Mucosa of stomach (tissue), 1 donor: ENCODE measurements at regions not wholly inside any gene's neighbourhood (a gene's known extent, or its start where the extent isn't known, plus 50 kb on each side); places are given as distances from the start of the nearest gene placed in this dataset.
A peak's percentile ranks its signal among the peaks of the same experiment; 100 is the strongest.

ENCODE experiments used
- H3K27me3 ChIP-seq: one replicate; pipeline ENCODE4 v1.7.0; 2013; ENCODE audit warnings: mild to moderate bottlenecking, low read length; ENCODE audit not compliant: control insufficient read depth, insufficient read depth
- H3K36me3 ChIP-seq: one replicate; pipeline ENCODE4 v1.7.0; 2013; ENCODE audit warnings: low read length; ENCODE audit not compliant: control insufficient read depth, insufficient read depth
- H3K4me1 ChIP-seq: one replicate; pipeline ENCODE4 v1.7.0; 2013; ENCODE audit warnings: mild to moderate bottlenecking, low read length; ENCODE audit not compliant: control insufficient read depth, insufficient read depth
- H3K4me3 ChIP-seq: one replicate; pipeline ENCODE4 v1.7.0; 2013; ENCODE audit warnings: low read length
- H3K9ac ChIP-seq: one replicate; pipeline ENCODE4 v1.7.0; 2013; ENCODE audit warnings: mild to moderate bottlenecking, low read length, moderate library complexity
- H3K9me3 ChIP-seq: one replicate; pipeline ENCODE4 v1.7.0; 2013; ENCODE audit warnings: mild to moderate bottlenecking, low read length, moderate library complexity; ENCODE audit not compliant: control insufficient read depth
- donor health status: Pancreatic carcinoma.

GRCh38 chr6:2396042-2396657 is 150.7 kb upstream of the GMDS start:
- Histone ChIP-seq H3K4me3 (no peak overlapping the region), H3K36me3 (no peaks in the 10 kb centered on the region), H3K9me3 (no peaks in the 10 kb centered on the region), H3K9ac (no peak overlapping the region), H3K27me3 (no peaks in the 10 kb centered on the region), H3K4me1 (no peaks in the 10 kb centered on the region)

GRCh38 chr6:2388554-2389324 is 143.3 kb upstream of the GMDS start:
- no peak overlapping the region for H3K4me3 ChIP-seq
- H3K9ac ChIP-seq: no peak overlapping the region
- no peaks in the 10 kb centered on the region for H3K36me3 ChIP-seq
- no peaks in the 10 kb centered on the region for H3K27me3 ChIP-seq
- H3K9me3 ChIP-seq: no peaks in the 10 kb centered on the region
- H3K4me1 ChIP-seq: no peaks in the 10 kb centered on the region

- Histone ChIP-seq H3K4me3 (no peak overlapping the region), H3K9ac (no peak overlapping the region), H3K4me1 (peaks cover 4% of the 10 kb centered on the region), H3K36me3 (no peaks in the 10 kb centered on the region), H3K27me3 (no peaks in the 10 kb centered on the region), H3K9me3 (no peaks in the 10 kb centered on the region)
These were observed 142.0 kb upstream of the GMDS start for GRCh38 chr6:2387445-2387844.

GRCh38 chr6:2385471-2385983 is 140.1 kb upstream of the GMDS start:
- Histone ChIP-seq H3K9ac (no peak overlapping the region), H3K36me3 (no peaks in the 10 kb centered on the region), H3K4me3 (no peak overlapping the region), H3K27me3 (no peaks in the 10 kb centered on the region), H3K9me3 (no peaks in the 10 kb centered on the region), H3K4me1 (peaks cover 6% of the 10 kb centered on the region)

- peaks cover 6% of the 10 kb centered on the region for H3K4me1 ChIP-seq
- no peak overlapping the region for H3K4me3 ChIP-seq
- no peaks in the 10 kb centered on the region for H3K9me3 ChIP-seq
- H3K27me3 ChIP-seq: no peaks in the 10 kb centered on the region
- no peaks in the 10 kb centered on the region for H3K36me3 ChIP-seq
- no peak overlapping the region for H3K9ac ChIP-seq
These were observed 139.1 kb upstream of the GMDS start for GRCh38 chr6:2384528-2384927.

GRCh38 chr6:2381872-2382661 is 136.7 kb upstream of the GMDS start:
- no peaks in the 10 kb centered on the region for H3K27me3 ChIP-seq
- H3K9me3 ChIP-seq: no peaks in the 10 kb centered on the region
- H3K4me3 ChIP-seq: no peak overlapping the region
- peak overlapping the region; percentile 30 for H3K9ac ChIP-seq
- H3K36me3 ChIP-seq: no peaks in the 10 kb centered on the region
- H3K4me1 ChIP-seq: peaks cover 6% of the 10 kb centered on the region

GRCh38 chr6:2378891-2379652 is 133.7 kb upstream of the GMDS start:
- H3K4me1 ChIP-seq: peaks cover 6% of the 10 kb centered on the region
- no peak overlapping the region for H3K9ac ChIP-seq
- no peaks in the 10 kb centered on the region for H3K9me3 ChIP-seq
- no peaks in the 10 kb centered on the region for H3K27me3 ChIP-seq
- no peak overlapping the region for H3K4me3 ChIP-seq
- no peaks in the 10 kb centered on the region for H3K36me3 ChIP-seq

- Histone ChIP-seq H3K27me3 (no peaks in the 10 kb centered on the region), H3K9me3 (no peaks in the 10 kb centered on the region), H3K36me3 (no peaks in the 10 kb centered on the region), H3K9ac (no peak overlapping the region), H3K4me3 (no peak overlapping the region), H3K4me1 (peaks cover 6% of the 10 kb centered on the region)
These were observed 132.7 kb upstream of the GMDS start for GRCh38 chr6:2378046-2378657.

GRCh38 chr6:2376429-2377355 is 131.3 kb upstream of the GMDS start:
- Histone ChIP-seq H3K27me3 (no peaks in the 10 kb centered on the region), H3K4me1 (no peaks in the 10 kb centered on the region)

GRCh38 chr6:2375443-2375842 is 130.0 kb upstream of the GMDS start:
- H3K36me3 ChIP-seq: no peaks in the 10 kb centered on the region
- H3K4me3 ChIP-seq: no peak overlapping the region
- no peaks in the 10 kb centered on the region for H3K9me3 ChIP-seq
- H3K4me1 ChIP-seq: no peaks in the 10 kb centered on the region
- H3K9ac ChIP-seq: no peak overlapping the region
- H3K27me3 ChIP-seq: no peaks in the 10 kb centered on the region

More at GRCh38 chr6:2376429-2377355, 131.3 kb upstream of the GMDS start:
- Histone ChIP-seq H3K4me3 (no peak overlapping the region), H3K9ac (no peak overlapping the region), H3K9me3 (no peaks in the 10 kb centered on the region), H3K36me3 (no peaks in the 10 kb centered on the region)
